ENCODE measurements at regions not wholly inside any gene's neighbourhood (a gene's known extent, or its start where the extent isn't known, plus 50 kb on each side); places are given as distances from the start of the nearest gene placed in this dataset.
"Not testable (repeated sequence)": the region's sequence is repeated elsewhere in the genome, so short reads cannot be mapped to it uniquely, and the experiment has no call there.

DNA sequence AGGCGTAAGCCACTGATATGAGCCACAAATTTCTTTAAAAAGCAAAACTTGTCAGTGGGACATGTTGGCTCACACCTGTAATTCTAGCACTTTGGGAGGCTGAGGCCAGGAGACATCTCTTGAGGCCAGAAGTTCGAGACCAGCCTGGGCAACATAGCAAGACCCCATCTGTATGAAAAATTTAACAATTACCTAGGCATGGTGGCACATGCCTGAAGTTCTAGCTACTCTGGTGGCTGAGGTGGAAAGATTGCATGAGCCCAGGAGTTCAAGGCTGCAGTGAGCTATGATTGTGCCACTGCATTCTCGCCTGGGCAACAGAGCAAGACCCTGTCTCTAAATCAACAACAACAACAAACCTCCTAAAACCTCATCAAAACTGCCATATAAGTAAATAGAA, 147.6 kb upstream of the BARHL2 start:
- WGBS, 2 experiments, result 91 to 98% methylated on average over 3 of the region's 3 CpGs
- H3K36me3 ChIP-seq (ENCODE audit: control insufficient read depth, insufficient read depth, low read length), result no peaks in the 10 kb centered on the region
- no peaks in the 10 kb centered on the region for H3K4me1 ChIP-seq (ENCODE audit: control insufficient read depth, insufficient read depth, low read length)
- no peaks in the 10 kb centered on the region for H3K9me3 ChIP-seq (ENCODE audit: control insufficient read depth, low read length)
- no peaks in the 10 kb centered on the region for H3K27me3 ChIP-seq (ENCODE audit: control insufficient read depth, insufficient read depth, low read length, poor library complexity, severe bottlenecking)
- no peak overlapping the region for H3K27ac ChIP-seq (ENCODE audit: insufficient read depth, low read depth, low read length, poor library complexity, severe bottlenecking)
- H3K4me3 ChIP-seq (ENCODE audit: insufficient read depth, low read depth, low read length), result no peak overlapping the region

DNA sequence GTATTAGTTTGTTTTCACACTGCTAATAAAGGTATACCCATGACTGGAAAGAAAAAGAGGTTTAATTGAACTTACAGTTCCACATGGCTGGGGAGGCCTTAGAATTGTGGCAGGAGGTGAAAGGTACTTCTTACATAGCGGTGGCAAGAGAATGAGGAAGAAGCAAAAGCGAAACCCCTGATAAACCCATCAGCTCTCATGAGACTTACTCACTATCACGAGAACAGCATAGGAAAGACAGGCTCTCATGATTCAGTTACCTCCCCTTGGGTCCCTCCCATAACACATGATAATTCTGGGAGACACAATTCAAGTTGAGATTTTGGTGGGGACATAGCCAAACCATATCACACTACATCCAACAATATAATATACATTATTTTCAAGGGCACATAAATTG, 145.7 kb upstream of the BARHL2 start:
- no peaks in the 10 kb centered on the region for H3K4me1 ChIP-seq (ENCODE audit: control insufficient read depth, insufficient read depth, low read length)
- 96 to 97% methylated on average over 3 of the region's 3 CpGs for WGBS, 2 experiments
- no peaks in the 10 kb centered on the region for H3K9me3 ChIP-seq (ENCODE audit: control insufficient read depth, low read length)
- no peak overlapping the region for H3K27ac ChIP-seq (ENCODE audit: insufficient read depth, low read depth, low read length, poor library complexity, severe bottlenecking)
- no peak overlapping the region for H3K4me3 ChIP-seq (ENCODE audit: insufficient read depth, low read depth, low read length)
- no peaks in the 10 kb centered on the region for H3K27me3 ChIP-seq (ENCODE audit: control insufficient read depth, insufficient read depth, low read length, poor library complexity, severe bottlenecking)
- no peaks in the 10 kb centered on the region for H3K36me3 ChIP-seq (ENCODE audit: control insufficient read depth, insufficient read depth, low read length)

GRCh38 chr1:90861421-90861820, 144.3 kb upstream of the BARHL2 start:
- not testable (repeated sequence) for H3K4me3 ChIP-seq (ENCODE audit: insufficient read depth, low read depth, low read length); H3K36me3 ChIP-seq (ENCODE audit: control insufficient read depth, insufficient read depth, low read length); H3K27ac ChIP-seq (ENCODE audit: insufficient read depth, low read depth, low read length, poor library complexity, severe bottlenecking); H3K27me3 ChIP-seq (ENCODE audit: control insufficient read depth, insufficient read depth, low read length, poor library complexity, severe bottlenecking); H3K4me1 ChIP-seq (ENCODE audit: control insufficient read depth, insufficient read depth, low read length); H3K9me3 ChIP-seq (ENCODE audit: control insufficient read depth, low read length)
- WGBS, 2 experiments, result 93 to 95% methylated on average over 3 of the region's 3 CpGs

GRCh38 chr1:90856463-90857007, 139.4 kb upstream of the BARHL2 start:
- Histone ChIP-seq H3K4me1 (ENCODE audit: control insufficient read depth, insufficient read depth, low read length) (peaks cover 12% of the 10 kb centered on the region), H3K27ac (ENCODE audit: insufficient read depth, low read depth, low read length, poor library complexity, severe bottlenecking) (no peak overlapping the region), H3K27me3 (ENCODE audit: control insufficient read depth, insufficient read depth, low read length, poor library complexity, severe bottlenecking) (peaks cover 10% of the 10 kb centered on the region), H3K4me3 (ENCODE audit: insufficient read depth, low read depth, low read length) (no peak overlapping the region), H3K36me3 (ENCODE audit: control insufficient read depth, insufficient read depth, low read length) (no peaks in the 10 kb centered on the region), H3K9me3 (ENCODE audit: control insufficient read depth, low read length) (no peaks in the 10 kb centered on the region)
- 72 to 76% methylated on average over 7 of the region's 7 CpGs for WGBS, 2 experiments

DNA sequence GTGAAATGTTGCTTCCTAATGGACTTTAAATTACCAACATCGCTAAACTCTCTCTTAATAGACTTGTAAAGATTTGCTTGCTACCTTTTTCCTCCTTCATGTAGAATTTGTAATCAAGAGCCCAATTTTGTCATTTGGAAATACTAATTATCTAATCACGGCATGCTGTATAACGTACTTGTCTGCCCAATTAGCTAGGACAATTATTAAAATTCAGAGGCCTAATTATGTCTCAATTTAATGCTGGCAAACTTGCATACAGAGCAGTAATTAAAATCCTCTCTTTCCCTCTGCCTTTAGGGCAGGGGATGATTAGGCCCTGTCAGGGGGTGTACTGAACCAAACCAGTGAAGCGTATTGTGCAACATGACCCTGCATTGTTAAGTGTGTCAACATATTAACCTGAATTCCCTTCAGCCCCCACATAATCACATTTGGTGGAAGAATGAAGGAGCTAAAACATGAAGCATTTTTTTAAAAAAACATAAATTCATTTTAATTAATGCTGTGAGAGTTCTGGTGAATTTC, 137.4 kb upstream of the BARHL2 start:
- H3K27ac ChIP-seq (ENCODE audit: insufficient read depth, low read depth, low read length, poor library complexity, severe bottlenecking), result no peak overlapping the region
- peaks cover 30% of the 10 kb centered on the region for H3K27me3 ChIP-seq (ENCODE audit: control insufficient read depth, insufficient read depth, low read length, poor library complexity, severe bottlenecking)
- 87 to 93% methylated on average over 3 to 4 of the region's 4 CpGs for WGBS, 2 experiments
- H3K4me3 ChIP-seq (ENCODE audit: insufficient read depth, low read depth, low read length), result no peak overlapping the region
- peaks cover 12% of the 10 kb centered on the region for H3K4me1 ChIP-seq (ENCODE audit: control insufficient read depth, insufficient read depth, low read length)
- H3K9me3 ChIP-seq (ENCODE audit: control insufficient read depth, low read length), result no peaks in the 10 kb centered on the region
- no peaks in the 10 kb centered on the region for H3K36me3 ChIP-seq (ENCODE audit: control insufficient read depth, insufficient read depth, low read length)

- H3K9me3 ChIP-seq (ENCODE audit: control insufficient read depth, low read length), result no peaks in the 10 kb centered on the region
- peak overlapping the region; percentile 76 for H3K4me3 ChIP-seq (ENCODE audit: insufficient read depth, low read depth, low read length)
- 1 to 3% methylated on average over 18 to 21 of the region's 21 CpGs for WGBS, 2 experiments
- H3K36me3 ChIP-seq (ENCODE audit: control insufficient read depth, insufficient read depth, low read length), result no peaks in the 10 kb centered on the region
- peaks cover 12% of the 10 kb centered on the region for H3K4me1 ChIP-seq (ENCODE audit: control insufficient read depth, insufficient read depth, low read length)
- H3K27me3 ChIP-seq (ENCODE audit: control insufficient read depth, insufficient read depth, low read length, poor library complexity, severe bottlenecking), result peaks cover 37% of the 10 kb centered on the region
- no peak overlapping the region for H3K27ac ChIP-seq (ENCODE audit: insufficient read depth, low read depth, low read length, poor library complexity, severe bottlenecking)
Observed at GRCh38 chr1:90851711-90852050, 134.6 kb upstream of the BARHL2 start.

- 0 to 1% methylated on average over 79 of the region's 79 CpGs for WGBS, 2 experiments
- H3K27ac ChIP-seq (ENCODE audit: insufficient read depth, low read depth, low read length, poor library complexity, severe bottlenecking), result no peak overlapping the region
- peak overlapping the region; percentile 76 for H3K4me3 ChIP-seq (ENCODE audit: insufficient read depth, low read depth, low read length)
- peaks cover 12% of the 10 kb centered on the region for H3K4me1 ChIP-seq (ENCODE audit: control insufficient read depth, insufficient read depth, low read length)
- H3K36me3 ChIP-seq (ENCODE audit: control insufficient read depth, insufficient read depth, low read length), result no peaks in the 10 kb centered on the region
- no peaks in the 10 kb centered on the region for H3K9me3 ChIP-seq (ENCODE audit: control insufficient read depth, low read length)
- H3K27me3 ChIP-seq (ENCODE audit: control insufficient read depth, insufficient read depth, low read length, poor library complexity, severe bottlenecking), result peaks cover 37% of the 10 kb centered on the region
Observed at GRCh38 chr1:90850898-90851710, 134.0 kb upstream of the BARHL2 start.

- Histone ChIP-seq H3K36me3 (ENCODE audit: control insufficient read depth, insufficient read depth, low read length) (no peaks in the 10 kb centered on the region), H3K4me3 (ENCODE audit: insufficient read depth, low read depth, low read length) (peak overlapping the region; percentile 76), H3K27me3 (ENCODE audit: control insufficient read depth, insufficient read depth, low read length, poor library complexity, severe bottlenecking) (peaks cover 37% of the 10 kb centered on the region), H3K27ac (ENCODE audit: insufficient read depth, low read depth, low read length, poor library complexity, severe bottlenecking) (no peak overlapping the region), H3K9me3 (ENCODE audit: control insufficient read depth, low read length) (no peaks in the 10 kb centered on the region), H3K4me1 (ENCODE audit: control insufficient read depth, insufficient read depth, low read length) (peaks cover 12% of the 10 kb centered on the region)
- WGBS, 2 experiments, result 9 to 10% methylated on average over 18 of the region's 19 CpGs
Observed at GRCh38 chr1:90850181-90850897, 133.2 kb upstream of the BARHL2 start.

DNA sequence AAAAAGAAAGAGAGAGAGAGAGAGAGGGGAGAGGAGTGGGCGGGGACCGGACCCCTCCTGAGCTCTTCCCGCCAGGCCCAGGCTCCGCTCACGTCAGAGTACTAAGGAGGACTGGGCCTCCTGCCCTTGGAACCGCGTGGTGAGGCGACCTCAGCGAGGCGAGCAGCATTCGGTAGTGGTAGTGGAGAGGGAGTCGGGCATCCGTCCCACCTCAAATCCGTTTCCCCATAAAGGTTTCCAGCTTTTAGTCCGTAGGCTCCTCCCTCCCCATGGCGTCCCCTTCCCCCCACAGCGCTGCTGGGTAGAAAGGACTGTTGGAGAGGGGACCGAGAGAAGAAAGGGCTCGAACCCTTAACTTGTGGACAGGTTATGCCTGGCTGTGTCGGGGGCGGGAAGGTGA, 124.4 kb upstream of the BARHL2 start:
- H3K9me3 ChIP-seq (ENCODE audit: control insufficient read depth, low read length), result no peaks in the 10 kb centered on the region
- no peak overlapping the region for H3K27ac ChIP-seq (ENCODE audit: insufficient read depth, low read depth, low read length, poor library complexity, severe bottlenecking)
- H3K4me1 ChIP-seq (ENCODE audit: control insufficient read depth, insufficient read depth, low read length), result peaks cover 16% of the 10 kb centered on the region
- H3K27me3 ChIP-seq (ENCODE audit: control insufficient read depth, insufficient read depth, low read length, poor library complexity, severe bottlenecking), result peaks cover 50% of the 10 kb centered on the region
- H3K36me3 ChIP-seq (ENCODE audit: control insufficient read depth, insufficient read depth, low read length), result no peaks in the 10 kb centered on the region
- no peak overlapping the region for H3K4me3 ChIP-seq (ENCODE audit: insufficient read depth, low read depth, low read length)
- WGBS, 2 experiments, result 41 to 54% methylated on average over 19 to 21 of the region's 21 CpGs

- H3K4me3 ChIP-seq (ENCODE audit: insufficient read depth, low read depth, low read length), result no peak overlapping the region
- WGBS, 2 experiments, result 84 to 88% methylated on average over 7 of the region's 7 CpGs
- no peaks in the 10 kb centered on the region for H3K9me3 ChIP-seq (ENCODE audit: control insufficient read depth, low read length)
- no peak overlapping the region for H3K27ac ChIP-seq (ENCODE audit: insufficient read depth, low read depth, low read length, poor library complexity, severe bottlenecking)
- H3K27me3 ChIP-seq (ENCODE audit: control insufficient read depth, insufficient read depth, low read length, poor library complexity, severe bottlenecking), result peaks cover 61% of the 10 kb centered on the region
- H3K4me1 ChIP-seq (ENCODE audit: control insufficient read depth, insufficient read depth, low read length), result peaks cover 21% of the 10 kb centered on the region
- H3K36me3 ChIP-seq (ENCODE audit: control insufficient read depth, insufficient read depth, low read length), result no peaks in the 10 kb centered on the region
Observed at GRCh38 chr1:90840352-90840751, 123.2 kb upstream of the BARHL2 start.
